ENCODE measurements at regions not wholly inside any gene's neighbourhood (a gene's known extent, or its start where the extent isn't known, plus 50 kb on each side); places are given as distances from the start of the nearest gene placed in this dataset.
"Not testable (repeated sequence)": the region's sequence is repeated elsewhere in the genome, so short reads cannot be mapped to it uniquely, and the experiment has no call there.

DNA sequence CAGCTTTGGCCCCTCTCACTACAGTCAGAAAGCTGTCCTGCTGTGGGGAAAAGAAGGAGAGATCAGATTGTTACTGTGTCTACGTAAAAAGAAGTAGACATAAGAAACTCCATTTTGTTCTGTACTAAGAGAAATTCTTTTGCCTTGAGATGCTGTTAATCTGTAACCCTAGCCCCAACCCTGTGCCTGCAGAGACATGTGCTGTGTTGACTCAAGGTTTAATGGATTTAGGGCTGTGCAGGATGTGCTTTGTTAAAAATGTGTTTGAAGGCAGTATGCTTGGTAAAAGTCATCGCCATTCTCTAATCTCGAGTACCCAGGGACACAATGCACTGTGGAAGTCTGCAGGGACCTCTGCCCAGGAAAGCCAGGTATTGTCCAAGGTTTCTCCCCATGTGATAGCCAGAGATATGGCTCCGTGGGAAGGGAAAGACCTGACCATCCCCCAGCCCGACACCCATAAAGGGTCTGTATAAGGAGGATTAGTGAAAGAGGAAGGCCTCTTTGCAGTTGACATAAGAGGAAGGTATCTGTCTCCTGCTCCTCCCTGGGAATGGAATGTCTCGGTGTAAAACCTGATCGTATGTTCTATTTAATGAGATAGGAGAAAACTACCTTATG, 263.9 kb downstream of the LMX1A start:
- not testable (repeated sequence) for H3K27ac ChIP-seq (ENCODE audit: low read length, poor library complexity, severe bottlenecking); H3K27me3 ChIP-seq (ENCODE audit: control insufficient read depth in 1 of 2, insufficient read depth in 1 of 2, low read length in 2 of 2); H3K4me1 ChIP-seq (ENCODE audit: control insufficient read depth, insufficient read depth, low read depth, low read length); H2AFZ ChIP-seq (ENCODE audit: low read depth, low read length); H3K14ac ChIP-seq (ENCODE audit: low read length in 2 of 2); H3K4me3 ChIP-seq (ENCODE audit: insufficient read depth in 1 of 2, low read depth in 1 of 2, low read length in 2 of 2); H2AK5ac ChIP-seq (ENCODE audit: low read length, severe bottlenecking); H3K4me2 ChIP-seq (ENCODE audit: low read length, poor library complexity, severe bottlenecking); H4K8ac ChIP-seq (ENCODE audit: low read length); H2BK12ac ChIP-seq (ENCODE audit: low read length in 2 of 2); H3K4ac ChIP-seq (ENCODE audit: low read depth in 1 of 2, low read length in 2 of 2); H2BK15ac ChIP-seq (ENCODE audit: low read depth, poor library complexity, severe bottlenecking); DNase-seq; H3K9ac ChIP-seq (ENCODE audit: low read length); H4K91ac ChIP-seq (ENCODE audit: low read length); H2BK5ac ChIP-seq (ENCODE audit: low read depth, low read length, poor library complexity, severe bottlenecking); H3K23ac ChIP-seq (ENCODE audit: low read length in 2 of 2); H3K18ac ChIP-seq (ENCODE audit: low read depth in 1 of 2, low read length in 2 of 2); H3K79me1 ChIP-seq (replicated peaks; ENCODE audit: low read length, poor library complexity, severe bottlenecking); H2BK120ac ChIP-seq (ENCODE audit: low read depth, low read length); H3K36me3 ChIP-seq (ENCODE audit: control insufficient read depth in 1 of 2, insufficient read depth in 2 of 2, low read depth in 1 of 2, low read length in 2 of 2)
- 81% methylated on average over 6 of the region's 7 CpGs for WGBS
- H3K9me3 ChIP-seq (ENCODE audit: control insufficient read depth, low read length): peaks cover 25% of the 10 kb centered on the region

GRCh38 chr1:165080253-165080896, 276.1 kb downstream of the LMX1A start:
- Histone ChIP-seq H3K27ac (ENCODE audit: low read length, poor library complexity, severe bottlenecking) (no peak overlapping the region), H4K91ac (ENCODE audit: low read length) (no peak overlapping the region), H2BK120ac (ENCODE audit: low read depth, low read length) (no peak overlapping the region), H3K4me3 (ENCODE audit: insufficient read depth in 1 of 2, low read depth in 1 of 2, low read length in 2 of 2) (no peak overlapping the region), H3K36me3 (ENCODE audit: control insufficient read depth in 1 of 2, insufficient read depth in 2 of 2, low read depth in 1 of 2, low read length in 2 of 2) (no peaks in the 10 kb centered on the region), H2BK12ac (ENCODE audit: low read length in 2 of 2) (no peak overlapping the region), H3K23ac (ENCODE audit: low read length in 2 of 2) (no peak overlapping the region), H3K4ac (ENCODE audit: low read depth in 1 of 2, low read length in 2 of 2) (no peak overlapping the region), H2AK5ac (ENCODE audit: low read length, severe bottlenecking) (no peak overlapping the region), H3K9me3 (ENCODE audit: control insufficient read depth, low read length) (peaks cover 4% of the 10 kb centered on the region), H4K8ac (ENCODE audit: low read length) (no peak overlapping the region), H3K18ac (ENCODE audit: low read depth in 1 of 2, low read length in 2 of 2) (no peak overlapping the region), H3K4me2 (ENCODE audit: low read length, poor library complexity, severe bottlenecking) (no peak overlapping the region), H3K4me1 (ENCODE audit: control insufficient read depth, insufficient read depth, low read depth, low read length) (no peaks in the 10 kb centered on the region), H2BK5ac (ENCODE audit: low read depth, low read length, poor library complexity, severe bottlenecking) (no peak overlapping the region), H2BK15ac (ENCODE audit: low read depth, poor library complexity, severe bottlenecking) (no peak overlapping the region), H3K14ac (ENCODE audit: low read length in 2 of 2) (no peak overlapping the region), H3K79me1 (replicated peaks; ENCODE audit: low read length, poor library complexity, severe bottlenecking) (no peaks in the 10 kb centered on the region), H3K9ac (ENCODE audit: low read length) (no peak overlapping the region), H2AFZ (ENCODE audit: low read depth, low read length) (no peak overlapping the region), H3K27me3 (ENCODE audit: control insufficient read depth in 1 of 2, insufficient read depth in 1 of 2, low read length in 2 of 2) (peaks cover 0 to 6% of the 10 kb centered on the region in 2 experiments)
- no peak for DNase-seq
- WGBS: 54% methylated on average over 3 of the region's 4 CpGs

DNA sequence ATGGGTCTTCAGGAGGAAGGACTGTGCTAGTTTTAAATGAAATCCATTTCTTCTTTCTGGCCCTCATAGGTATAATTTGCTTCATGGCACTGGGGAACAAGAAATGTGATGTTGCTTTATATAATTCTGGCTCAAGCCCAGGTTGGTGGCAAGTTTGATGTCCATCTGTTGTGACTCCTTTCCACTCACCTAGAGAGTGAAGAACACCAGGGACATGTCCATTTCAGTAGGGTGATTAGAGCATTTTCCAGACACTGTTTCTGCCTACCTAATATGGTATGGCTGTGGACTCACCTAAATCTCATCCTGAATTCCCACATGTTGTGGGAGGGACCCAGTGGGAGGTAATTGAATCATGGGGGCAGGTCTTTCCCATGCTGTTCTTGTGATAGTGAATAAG, 278.1 kb downstream of the LMX1A start:
- H3K9ac ChIP-seq (ENCODE audit: low read length): no peak overlapping the region
- no peak overlapping the region for H3K18ac ChIP-seq (ENCODE audit: low read depth in 1 of 2, low read length in 2 of 2)
- no peak overlapping the region for H2BK12ac ChIP-seq (ENCODE audit: low read length in 2 of 2)
- H3K36me3 ChIP-seq (ENCODE audit: control insufficient read depth in 1 of 2, insufficient read depth in 2 of 2, low read depth in 1 of 2, low read length in 2 of 2): no peaks in the 10 kb centered on the region
- DNase-seq: no peak
- no peak overlapping the region for H2BK120ac ChIP-seq (ENCODE audit: low read depth, low read length)
- no peak overlapping the region for H4K8ac ChIP-seq (ENCODE audit: low read length)
- peaks cover 0 to 6% of the 10 kb centered on the region in 2 experiments for H3K27me3 ChIP-seq (ENCODE audit: control insufficient read depth in 1 of 2, insufficient read depth in 1 of 2, low read length in 2 of 2)
- H3K14ac ChIP-seq (ENCODE audit: low read length in 2 of 2): no peak overlapping the region
- peaks cover 4% of the 10 kb centered on the region for H3K9me3 ChIP-seq (ENCODE audit: control insufficient read depth, low read length)
- H2AK5ac ChIP-seq (ENCODE audit: low read length, severe bottlenecking): no peak overlapping the region
- no peak overlapping the region for H3K27ac ChIP-seq (ENCODE audit: low read length, poor library complexity, severe bottlenecking)
- H3K4ac ChIP-seq (ENCODE audit: low read depth in 1 of 2, low read length in 2 of 2): no peak overlapping the region
- no peaks in the 10 kb centered on the region for H3K4me1 ChIP-seq (ENCODE audit: control insufficient read depth, insufficient read depth, low read depth, low read length)
- H2BK5ac ChIP-seq (ENCODE audit: low read depth, low read length, poor library complexity, severe bottlenecking): no peak overlapping the region
- H3K4me3 ChIP-seq (ENCODE audit: insufficient read depth in 1 of 2, low read depth in 1 of 2, low read length in 2 of 2): no peak overlapping the region
- no peak overlapping the region for H2BK15ac ChIP-seq (ENCODE audit: low read depth, poor library complexity, severe bottlenecking)
- H3K4me2 ChIP-seq (ENCODE audit: low read length, poor library complexity, severe bottlenecking): no peak overlapping the region
- no peaks in the 10 kb centered on the region for H3K79me1 ChIP-seq (replicated peaks; ENCODE audit: low read length, poor library complexity, severe bottlenecking)
- no peak overlapping the region for H3K23ac ChIP-seq (ENCODE audit: low read length in 2 of 2)
- H2AFZ ChIP-seq (ENCODE audit: low read depth, low read length): no peak overlapping the region
- H4K91ac ChIP-seq (ENCODE audit: low read length): no peak overlapping the region

GRCh38 chr1:165075725-165076370, 280.7 kb downstream of the LMX1A start:
- no peaks in the 10 kb centered on the region for H3K79me1 ChIP-seq (replicated peaks; ENCODE audit: low read length, poor library complexity, severe bottlenecking)
- H3K36me3 ChIP-seq (ENCODE audit: control insufficient read depth in 1 of 2, insufficient read depth in 2 of 2, low read depth in 1 of 2, low read length in 2 of 2): no peaks in the 10 kb centered on the region
- H3K27ac ChIP-seq (ENCODE audit: low read length, poor library complexity, severe bottlenecking): no peak overlapping the region
- no peak overlapping the region for H3K23ac ChIP-seq (ENCODE audit: low read length in 2 of 2)
- peaks cover under 1% of the 10 kb centered on the region for H3K9me3 ChIP-seq (ENCODE audit: control insufficient read depth, low read length)
- no peak overlapping the region for H3K4me3 ChIP-seq (ENCODE audit: insufficient read depth in 1 of 2, low read depth in 1 of 2, low read length in 2 of 2)
- no peak overlapping the region for H4K91ac ChIP-seq (ENCODE audit: low read length)
- H3K27me3 ChIP-seq (ENCODE audit: control insufficient read depth in 1 of 2, insufficient read depth in 1 of 2, low read length in 2 of 2): peaks cover 0 to 6% of the 10 kb centered on the region in 2 experiments
- H3K18ac ChIP-seq (ENCODE audit: low read depth in 1 of 2, low read length in 2 of 2): no peak overlapping the region
- H2BK15ac ChIP-seq (ENCODE audit: low read depth, poor library complexity, severe bottlenecking): no peak overlapping the region
- no peak overlapping the region for H3K9ac ChIP-seq (ENCODE audit: low read length)
- H2AK5ac ChIP-seq (ENCODE audit: low read length, severe bottlenecking): no peak overlapping the region
- no peaks in the 10 kb centered on the region for H3K4me1 ChIP-seq (ENCODE audit: control insufficient read depth, insufficient read depth, low read depth, low read length)
- H2BK12ac ChIP-seq (ENCODE audit: low read length in 2 of 2): no peak overlapping the region
- H2AFZ ChIP-seq (ENCODE audit: low read depth, low read length): no peak overlapping the region
- H3K14ac ChIP-seq (ENCODE audit: low read length in 2 of 2): no peak overlapping the region
- H3K4ac ChIP-seq (ENCODE audit: low read depth in 1 of 2, low read length in 2 of 2): no peak overlapping the region
- H3K4me2 ChIP-seq (ENCODE audit: low read length, poor library complexity, severe bottlenecking): no peak overlapping the region
- H4K8ac ChIP-seq (ENCODE audit: low read length): no peak overlapping the region
- no peak overlapping the region for H2BK120ac ChIP-seq (ENCODE audit: low read depth, low read length)
- WGBS: 73% methylated on average over 4 of the region's 6 CpGs
- peak; percentile 29 for DNase-seq
- no peak overlapping the region for H2BK5ac ChIP-seq (ENCODE audit: low read depth, low read length, poor library complexity, severe bottlenecking)
